ENCODE measurements at regions not wholly inside any gene's neighbourhood (a gene's known extent, or its start where the extent isn't known, plus 50 kb on each side); places are given as distances from the start of the nearest gene placed in this dataset.

DNA sequence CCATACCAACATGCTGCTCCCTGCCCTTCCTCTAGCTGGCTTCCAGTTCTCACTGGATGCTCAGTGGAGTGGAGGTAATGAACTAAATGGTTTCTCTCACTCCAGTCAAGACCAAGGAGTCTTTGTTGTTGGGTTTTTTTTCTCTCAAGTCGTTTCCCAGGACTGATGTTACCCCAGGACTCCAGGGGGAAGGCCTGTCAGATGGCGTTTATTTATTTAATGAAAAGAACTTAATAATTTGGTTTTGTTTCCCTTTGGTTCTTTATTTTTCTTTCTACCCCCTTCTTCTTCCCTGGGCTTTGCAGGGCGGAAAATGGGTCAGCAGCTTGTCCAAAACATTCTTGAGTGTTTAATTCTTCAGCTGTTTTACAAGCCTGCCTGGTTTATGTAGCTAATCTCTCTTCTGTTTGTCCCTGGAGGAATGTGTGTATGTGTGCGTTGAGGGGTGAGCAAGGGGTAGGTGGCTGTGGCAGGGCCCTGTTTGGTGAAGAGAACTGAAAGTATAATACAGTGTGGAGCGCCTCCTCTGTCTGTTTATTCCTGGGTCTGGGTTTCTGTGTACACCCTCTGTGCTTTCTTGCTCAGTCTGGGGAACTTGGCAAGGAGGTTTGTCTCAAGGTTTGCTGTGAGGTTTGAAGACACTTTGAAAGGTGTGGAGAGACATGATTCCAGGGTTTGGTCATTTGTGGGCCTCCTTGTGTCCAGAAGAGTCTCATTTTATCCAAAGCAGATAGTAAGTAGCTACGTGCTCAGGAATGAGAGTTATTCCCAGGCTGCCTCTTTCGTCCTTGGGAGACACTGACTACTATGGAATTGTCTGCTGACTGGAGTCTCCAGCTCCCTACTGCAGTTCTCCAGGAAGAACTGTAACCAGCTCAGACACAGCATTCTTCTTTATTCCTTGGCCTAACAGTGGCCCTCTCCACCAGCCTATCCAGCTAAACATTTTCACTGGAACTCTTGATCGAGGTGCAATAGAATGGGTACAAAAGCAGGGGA, 175.5 kb downstream of the ADAMTS15 start:
- TF ChIP-seq, protein P1, sequence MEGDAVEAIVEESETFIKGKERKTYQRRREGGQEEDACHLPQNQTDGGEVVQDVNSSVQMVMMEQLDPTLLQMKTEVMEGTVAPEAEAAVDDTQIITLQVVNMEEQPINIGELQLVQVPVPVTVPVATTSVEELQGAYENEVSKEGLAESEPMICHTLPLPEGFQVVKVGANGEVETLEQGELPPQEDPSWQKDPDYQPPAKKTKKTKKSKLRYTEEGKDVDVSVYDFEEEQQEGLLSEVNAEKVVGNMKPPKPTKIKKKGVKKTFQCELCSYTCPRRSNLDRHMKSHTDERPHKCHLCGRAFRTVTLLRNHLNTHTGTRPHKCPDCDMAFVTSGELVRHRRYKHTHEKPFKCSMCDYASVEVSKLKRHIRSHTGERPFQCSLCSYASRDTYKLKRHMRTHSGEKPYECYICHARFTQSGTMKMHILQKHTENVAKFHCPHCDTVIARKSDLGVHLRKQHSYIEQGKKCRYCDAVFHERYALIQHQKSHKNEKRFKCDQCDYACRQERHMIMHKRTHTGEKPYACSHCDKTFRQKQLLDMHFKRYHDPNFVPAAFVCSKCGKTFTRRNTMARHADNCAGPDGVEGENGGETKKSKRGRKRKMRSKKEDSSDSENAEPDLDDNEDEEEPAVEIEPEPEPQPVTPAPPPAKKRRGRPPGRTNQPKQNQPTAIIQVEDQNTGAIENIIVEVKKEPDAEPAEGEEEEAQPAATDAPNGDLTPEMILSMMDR (IDR thresholded peaks at IDR 0.05), result no peak
- TF ChIP-seq POLR2A (IDR thresholded peaks at IDR 0.05), result no peak
